ENCODE measurements at regions not wholly inside any gene's neighbourhood (a gene's known extent, or its start where the extent isn't known, plus 50 kb on each side); places are given as distances from the start of the nearest gene placed in this dataset.

GRCh38 chr10:10538326-10538725 is 479.3 kb upstream of the CELF2 start:
- Histone ChIP-seq H3K27ac (ENCODE audit: low read depth in 1 of 2, low read length in 2 of 2) (no peak overlapping the region), H3K36me3 (ENCODE audit: insufficient read depth, low read length) (no peaks in the 10 kb centered on the region), H3K4me1 (ENCODE audit: insufficient read depth, low read length) (no peaks in the 10 kb centered on the region), H3K9me3 (ENCODE audit: control insufficient read depth in 1 of 2, insufficient read depth in 1 of 2, low read length in 2 of 2) (peaks cover 0 to 5% of the 10 kb centered on the region in 2 experiments), H3K27me3 (ENCODE audit: control insufficient read depth in 1 of 2, insufficient read depth in 2 of 2, low read length in 2 of 2) (no peaks in the 10 kb centered on the region), H3K4me3 (ENCODE audit: low read length) (no peak overlapping the region)
- intact Hi-C loops (cut with DNase I, micrococcal nuclease), result no loop called here
- ChIA-PET CTCF (no interaction called here), POLR2A (no interaction called here)
- H3K27me3 Mint-ChIP-seq, result peaks cover 13% of the 10 kb centered on the region
- no peaks in the 10 kb centered on the region for H3K9me3 Mint-ChIP-seq
- H3K36me3 Mint-ChIP-seq (ENCODE audit: low read depth), result no peaks in the 10 kb centered on the region
- no peaks in the 10 kb centered on the region for H3K4me1 Mint-ChIP-seq (ENCODE audit: low read depth)
- DNase-seq (no peak), ATAC-seq (ENCODE audit: poor library complexity) (no peak)
- no peak overlapping the region for H3K4me3 Mint-ChIP-seq
- no peak overlapping the region for H3K27ac Mint-ChIP-seq
- TF ChIP-seq CTCF (IDR thresholded peaks at IDR 0.05), result no peak

- H3K27ac ChIP-seq (ENCODE audit: low read depth in 1 of 2, low read length in 2 of 2), result no peak overlapping the region
- H3K4me1 ChIP-seq (ENCODE audit: insufficient read depth, low read length), result no peaks in the 10 kb centered on the region
- ATAC-seq (ENCODE audit: poor library complexity) (no peak), DNase-seq (no peak)
- H3K9me3 ChIP-seq (ENCODE audit: control insufficient read depth in 1 of 2, insufficient read depth in 1 of 2, low read length in 2 of 2), result peaks cover 0 to 5% of the 10 kb centered on the region in 2 experiments
- H3K4me1 Mint-ChIP-seq (ENCODE audit: low read depth), result no peaks in the 10 kb centered on the region
- no peaks in the 10 kb centered on the region for H3K36me3 ChIP-seq (ENCODE audit: insufficient read depth, low read length)
- no peaks in the 10 kb centered on the region for H3K36me3 Mint-ChIP-seq (ENCODE audit: low read depth)
- no peak overlapping the region for H3K27ac Mint-ChIP-seq
- intact Hi-C loops (cut with DNase I, micrococcal nuclease), result no loop called here
- ChIA-PET POLR2A (no interaction called here), CTCF (no interaction called here)
- TF ChIP-seq CTCF (IDR thresholded peaks at IDR 0.05), result no peak
- no peaks in the 10 kb centered on the region for H3K27me3 ChIP-seq (ENCODE audit: control insufficient read depth in 1 of 2, insufficient read depth in 2 of 2, low read length in 2 of 2)
- no peaks in the 10 kb centered on the region for H3K9me3 Mint-ChIP-seq
- no peak overlapping the region for H3K4me3 Mint-ChIP-seq
- H3K4me3 ChIP-seq (ENCODE audit: low read length), result no peak overlapping the region
- H3K27me3 Mint-ChIP-seq, result peaks cover 13% of the 10 kb centered on the region
Observed at GRCh38 chr10:10540398-10540797, 477.3 kb upstream of the CELF2 start.

GRCh38 chr10:10542477-10542876 is 475.2 kb upstream of the CELF2 start:
- Histone ChIP-seq H3K9me3 (ENCODE audit: control insufficient read depth in 1 of 2, insufficient read depth in 1 of 2, low read length in 2 of 2) (peaks cover 0 to 5% of the 10 kb centered on the region in 2 experiments), H3K36me3 (ENCODE audit: insufficient read depth, low read length) (no peaks in the 10 kb centered on the region), H3K4me1 (ENCODE audit: insufficient read depth, low read length) (no peaks in the 10 kb centered on the region), H3K27ac (ENCODE audit: low read depth in 1 of 2, low read length in 2 of 2) (no peak overlapping the region), H3K4me3 (ENCODE audit: low read length) (no peak overlapping the region), H3K27me3 (ENCODE audit: control insufficient read depth in 1 of 2, insufficient read depth in 2 of 2, low read length in 2 of 2) (no peaks in the 10 kb centered on the region)
- intact Hi-C loops (cut with DNase I, micrococcal nuclease), result no loop called here
- no peaks in the 10 kb centered on the region for H3K4me1 Mint-ChIP-seq (ENCODE audit: low read depth)
- no peaks in the 10 kb centered on the region for H3K36me3 Mint-ChIP-seq (ENCODE audit: low read depth)
- peaks cover 13% of the 10 kb centered on the region for H3K27me3 Mint-ChIP-seq
- no peaks in the 10 kb centered on the region for H3K9me3 Mint-ChIP-seq
- ChIA-PET CTCF (no interaction called here), POLR2A (no interaction called here)
- DNase-seq (no peak), ATAC-seq (ENCODE audit: poor library complexity) (no peak)
- no peak for TF ChIP-seq CTCF (IDR thresholded peaks at IDR 0.05)
- no peak overlapping the region for H3K27ac Mint-ChIP-seq
- H3K4me3 Mint-ChIP-seq, result no peak overlapping the region

All from CD4-positive, alpha-beta T cell (primary cell).